GM12878 (cell line): ENCODE measurements at regions not wholly inside any gene's neighbourhood (a gene's known extent, or its start where the extent isn't known, plus 50 kb on each side); places are given as distances from the start of the nearest gene placed in this dataset.

Source experiments
- ASH2L ChIP-seq: fragments of 300-600, 200-600 bp; sonication (generic); IDR thresholded peaks from 2 replicates; pipeline ENCODE4 v1.6.1; 2017; ENCODE audit warnings: low read depth, mild to moderate bottlenecking, borderline replicate concordance
- BHLHE40 ChIP-seq, 2 experiments: fragments of 450-650 bp in 1 of 2; IDR thresholded peaks; 2 replicates each; pipeline ENCODE4 v1.6.1; 2011 to 2017; ENCODE audit warnings: low read depth in 2 of 2, borderline replicate concordance in 1 of 2, improper control_type of control experiment in 1 of 2, low read length in 1 of 2, mild to moderate bottlenecking in 1 of 2
- CHD2 ChIP-seq: IDR thresholded peaks from 2 replicates; pipeline ENCODE4 v1.6.1; 2011; ENCODE audit warnings: low read depth, low read length, improper control_type of control experiment, borderline replicate concordance
- EZH2 ChIP-seq: IDR thresholded peaks from 2 replicates; pipeline ENCODE4 v1.6.1; 2012; ENCODE audit warnings: low read depth, mild to moderate bottlenecking, control low read depth, inconsistent platforms, low read length, borderline replicate concordance; ENCODE audit not compliant: control insufficient read depth
- FOXK2 ChIP-seq: fragments of 450-650 bp; IDR thresholded peaks from 2 replicates; pipeline ENCODE4 v1.6.1; 2017; ENCODE audit warnings: mild to moderate bottlenecking, moderate library complexity
- HDAC2 ChIP-seq: fragments of 200-600 bp; sonication (generic); IDR thresholded peaks from 2 replicates; pipeline ENCODE4 v1.6.1; 2017
- NBN ChIP-seq: fragments of 450-650 bp; IDR thresholded peaks from 2 replicates; pipeline ENCODE4 v1.6.1; 2016
- POLR2A ChIP-seq: IDR thresholded peaks from 2 replicates; pipeline ENCODE4 v1.6.1; 2011; ENCODE audit warnings: low read depth, mild to moderate bottlenecking, low read length
- SUZ12 ChIP-seq: fragments of 200-600 bp; sonication (generic); IDR thresholded peaks from one replicate; pipeline ENCODE4 v1.6.1; 2018; ENCODE audit warnings: antibody characterized with exemption, mild to moderate bottlenecking; ENCODE audit not compliant: unreplicated experiment
- TF ChIP-seq, protein P1 (sequence below): IDR thresholded peaks from 2 replicates; pipeline ENCODE4 v1.6.1; 2012; ENCODE audit warnings: low read length, inconsistent platforms
- TF ChIP-seq, protein P2 (sequence below), 3 experiments: IDR thresholded peaks in 2 of 3; conservative IDR thresholded peaks in 1 of 3; 2 replicates each; pipeline ENCODE4 v1.5.1; 2011; ENCODE audit warnings: low read depth in 3 of 3, low read length in 3 of 3, mild to moderate bottlenecking in 3 of 3, control low read depth in 2 of 3, moderate library complexity in 2 of 3, inconsistent platforms in 1 of 3, mixed read lengths in 1 of 3; ENCODE audit not compliant: control insufficient read depth in 2 of 3, insufficient read depth in 1 of 3; ENCODE audit errors: extremely low read depth in 1 of 3
- TF ChIP-seq, protein P3 (sequence below): IDR thresholded peaks from 2 replicates; pipeline ENCODE4 v1.6.1; 2012; ENCODE audit warnings: low read depth, low read length, improper control_type of control experiment

DNA sequence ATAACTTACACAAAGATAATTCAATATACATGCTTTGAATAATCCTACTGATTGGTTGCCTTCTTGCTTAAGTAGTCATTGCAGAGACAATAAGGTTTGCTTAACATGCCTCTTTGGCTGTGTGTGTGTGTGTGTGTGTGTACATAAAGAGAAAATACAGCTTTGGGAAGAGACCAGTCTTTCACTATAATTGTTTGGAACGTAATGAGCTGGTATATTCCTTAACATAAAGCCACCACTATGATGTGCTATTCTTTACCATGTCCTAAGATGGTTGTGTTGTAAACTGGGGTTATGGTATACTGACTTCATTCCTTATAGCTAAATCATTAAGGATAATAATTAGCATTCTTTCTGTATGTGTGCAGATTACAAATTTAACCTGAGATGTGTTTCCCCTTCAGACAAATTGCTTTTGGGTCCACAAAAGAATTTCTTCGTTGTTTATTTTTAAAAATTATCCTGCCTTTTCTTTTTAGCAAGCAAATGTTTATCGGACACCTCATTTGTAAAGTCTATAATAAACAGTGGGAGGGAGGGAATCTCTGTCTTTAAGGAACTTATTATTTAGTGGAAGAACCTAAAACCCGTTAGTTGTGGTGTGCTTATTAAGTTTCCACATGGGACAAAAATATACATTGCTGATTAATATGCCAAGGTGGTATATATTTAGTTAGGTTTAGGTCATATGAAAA lies 74.4 kb downstream of the TMX1 start:
- no peak for TF ChIP-seq CHD2
- TF ChIP-seq, protein P1, sequence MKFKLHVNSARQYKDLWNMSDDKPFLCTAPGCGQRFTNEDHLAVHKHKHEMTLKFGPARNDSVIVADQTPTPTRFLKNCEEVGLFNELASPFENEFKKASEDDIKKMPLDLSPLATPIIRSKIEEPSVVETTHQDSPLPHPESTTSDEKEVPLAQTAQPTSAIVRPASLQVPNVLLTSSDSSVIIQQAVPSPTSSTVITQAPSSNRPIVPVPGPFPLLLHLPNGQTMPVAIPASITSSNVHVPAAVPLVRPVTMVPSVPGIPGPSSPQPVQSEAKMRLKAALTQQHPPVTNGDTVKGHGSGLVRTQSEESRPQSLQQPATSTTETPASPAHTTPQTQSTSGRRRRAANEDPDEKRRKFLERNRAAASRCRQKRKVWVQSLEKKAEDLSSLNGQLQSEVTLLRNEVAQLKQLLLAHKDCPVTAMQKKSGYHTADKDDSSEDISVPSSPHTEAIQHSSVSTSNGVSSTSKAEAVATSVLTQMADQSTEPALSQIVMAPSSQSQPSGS: no peak
- TF ChIP-seq HDAC2: no peak
- TF ChIP-seq POLR2A: no peak
- TF ChIP-seq, protein P2, sequence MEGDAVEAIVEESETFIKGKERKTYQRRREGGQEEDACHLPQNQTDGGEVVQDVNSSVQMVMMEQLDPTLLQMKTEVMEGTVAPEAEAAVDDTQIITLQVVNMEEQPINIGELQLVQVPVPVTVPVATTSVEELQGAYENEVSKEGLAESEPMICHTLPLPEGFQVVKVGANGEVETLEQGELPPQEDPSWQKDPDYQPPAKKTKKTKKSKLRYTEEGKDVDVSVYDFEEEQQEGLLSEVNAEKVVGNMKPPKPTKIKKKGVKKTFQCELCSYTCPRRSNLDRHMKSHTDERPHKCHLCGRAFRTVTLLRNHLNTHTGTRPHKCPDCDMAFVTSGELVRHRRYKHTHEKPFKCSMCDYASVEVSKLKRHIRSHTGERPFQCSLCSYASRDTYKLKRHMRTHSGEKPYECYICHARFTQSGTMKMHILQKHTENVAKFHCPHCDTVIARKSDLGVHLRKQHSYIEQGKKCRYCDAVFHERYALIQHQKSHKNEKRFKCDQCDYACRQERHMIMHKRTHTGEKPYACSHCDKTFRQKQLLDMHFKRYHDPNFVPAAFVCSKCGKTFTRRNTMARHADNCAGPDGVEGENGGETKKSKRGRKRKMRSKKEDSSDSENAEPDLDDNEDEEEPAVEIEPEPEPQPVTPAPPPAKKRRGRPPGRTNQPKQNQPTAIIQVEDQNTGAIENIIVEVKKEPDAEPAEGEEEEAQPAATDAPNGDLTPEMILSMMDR (IDR thresholded peaks at IDR 0.05 in 2 of 3, conservative IDR thresholded peaks at IDR 0.05 in 1 of 3; ENCODE audit: control insufficient read depth in 2 of 3, extremely low read depth in 1 of 3, insufficient read depth in 1 of 3, low read depth in 3 of 3, low read length in 3 of 3): no peak
- TF ChIP-seq NBN: no peak
- TF ChIP-seq, protein P3, sequence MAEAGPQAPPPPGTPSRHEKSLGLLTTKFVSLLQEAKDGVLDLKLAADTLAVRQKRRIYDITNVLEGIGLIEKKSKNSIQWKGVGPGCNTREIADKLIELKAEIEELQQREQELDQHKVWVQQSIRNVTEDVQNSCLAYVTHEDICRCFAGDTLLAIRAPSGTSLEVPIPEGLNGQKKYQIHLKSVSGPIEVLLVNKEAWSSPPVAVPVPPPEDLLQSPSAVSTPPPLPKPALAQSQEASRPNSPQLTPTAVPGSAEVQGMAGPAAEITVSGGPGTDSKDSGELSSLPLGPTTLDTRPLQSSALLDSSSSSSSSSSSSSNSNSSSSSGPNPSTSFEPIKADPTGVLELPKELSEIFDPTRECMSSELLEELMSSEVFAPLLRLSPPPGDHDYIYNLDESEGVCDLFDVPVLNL: no peak
- no peak for TF ChIP-seq BHLHE40 (IDR thresholded peaks at IDR 0.05; ENCODE audit: borderline replicate concordance in 1 of 2, low read depth in 2 of 2, low read length in 1 of 2)
- TF ChIP-seq FOXK2: no peak
- TF ChIP-seq EZH2: no peak
- TF ChIP-seq ASH2L: no peak
- TF ChIP-seq SUZ12: no peak
